Nephron (organoid): ENCODE measurements at regions not wholly inside any gene's neighbourhood (a gene's known extent, or its start where the extent isn't known, plus 50 kb on each side); places are given as distances from the start of the nearest gene placed in this dataset.
A peak's percentile ranks its signal among the peaks of the same experiment; 100 is the strongest.

ENCODE experiments used
- H3K27ac Mint-ChIP-seq, 3 experiments: 2 replicates each; pipeline ENCODE4 v1.8.0; 2020; ENCODE audit warnings: mixed read lengths in 3 of 3, mild to moderate bottlenecking in 2 of 3, moderate library complexity in 1 of 3
- H3K27me3 Mint-ChIP-seq: 2 replicates; pipeline ENCODE4 v1.8.0; 2021; ENCODE audit warnings: low read depth, mild to moderate bottlenecking, moderate library complexity, mixed read lengths
- H3K36me3 Mint-ChIP-seq: 2 replicates; pipeline ENCODE4 v1.8.0; 2020; ENCODE audit warnings: low read depth, mixed read lengths
- H3K4me1 Mint-ChIP-seq: 2 replicates; pipeline ENCODE4 v1.8.0; 2020; ENCODE audit warnings: mixed read lengths
- H3K4me3 Mint-ChIP-seq, 3 experiments: 2 replicates each; pipeline ENCODE4 v1.8.0; 2020; ENCODE audit warnings: mild to moderate bottlenecking in 3 of 3, mixed read lengths in 3 of 3, moderate library complexity in 2 of 3
- H3K9me3 Mint-ChIP-seq: 2 replicates; pipeline ENCODE4 v1.8.0; 2020; ENCODE audit warnings: mixed read lengths
- CTCF ChIP-seq, 3 experiments: fragments of 200-600 bp; sonication (generic); IDR thresholded peaks; one replicate each; pipeline ENCODE4 v1.5.0; 2021; ENCODE audit warnings: antibody characterized with exemption in 3 of 3; ENCODE audit not compliant: unreplicated experiment in 3 of 3

DNA sequence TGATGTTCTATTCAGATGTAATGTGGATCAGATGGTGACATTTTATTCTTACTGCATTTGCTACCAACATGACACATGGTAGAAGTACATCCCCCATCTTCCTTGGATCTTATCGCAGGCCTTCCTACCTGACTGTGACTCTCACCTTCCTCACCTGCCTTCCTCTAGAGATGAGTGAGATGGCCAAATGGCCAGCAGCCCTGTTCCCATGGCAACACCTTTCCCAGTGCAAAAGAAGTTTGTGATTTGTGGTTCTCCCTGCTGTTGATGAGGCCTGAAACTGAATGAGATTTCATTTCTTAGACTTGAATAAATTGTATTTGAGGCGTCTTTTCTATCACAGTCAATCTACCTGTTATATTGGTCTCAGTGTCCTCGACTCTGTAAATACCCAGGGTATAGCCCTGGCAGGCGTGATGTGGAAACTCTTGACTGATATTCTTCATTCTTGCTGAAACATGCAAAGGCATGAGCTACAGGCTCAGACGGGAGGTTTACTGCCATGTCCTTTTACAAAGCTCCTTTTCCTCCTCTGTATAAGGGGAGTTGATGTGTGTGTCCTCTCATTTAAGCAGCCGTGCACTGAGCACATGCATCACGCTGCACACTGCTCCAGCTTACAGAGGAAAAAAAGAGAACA is 440.7 kb upstream of the AKR1E2 start:
- Mint-ChIP-seq H3K4me1 (peaks cover 33% of the 10 kb centered on the region), H3K27ac (peak overlapping the region in 2 of 3 experiments; percentile 10 to 86), H3K36me3 (no peaks in the 10 kb centered on the region), H3K9me3 (peaks cover 7% of the 10 kb centered on the region), H3K27me3 (peaks cover 2% of the 10 kb centered on the region), H3K4me3 (no peak overlapping the region)
- TF ChIP-seq CTCF (IDR thresholded peaks at IDR 0.05; ENCODE audit: unreplicated experiment in 3 of 3): no peak

- H3K9me3 Mint-ChIP-seq: peaks cover 4% of the 10 kb centered on the region
- H3K4me1 Mint-ChIP-seq: peaks cover 33% of the 10 kb centered on the region
- no peaks in the 10 kb centered on the region for H3K36me3 Mint-ChIP-seq
- no peaks in the 10 kb centered on the region for H3K27me3 Mint-ChIP-seq
- peak overlapping the region; percentile 30 to 53 (median 52) for H3K4me3 Mint-ChIP-seq
- TF ChIP-seq CTCF (IDR thresholded peaks at IDR 0.05; ENCODE audit: unreplicated experiment in 3 of 3): no peak
- H3K27ac Mint-ChIP-seq: peak overlapping the region; percentile 75 to 86 (median 84)
These were observed 441.8 kb upstream of the AKR1E2 start for GRCh38 chr10:4384245-4384644.

DNA sequence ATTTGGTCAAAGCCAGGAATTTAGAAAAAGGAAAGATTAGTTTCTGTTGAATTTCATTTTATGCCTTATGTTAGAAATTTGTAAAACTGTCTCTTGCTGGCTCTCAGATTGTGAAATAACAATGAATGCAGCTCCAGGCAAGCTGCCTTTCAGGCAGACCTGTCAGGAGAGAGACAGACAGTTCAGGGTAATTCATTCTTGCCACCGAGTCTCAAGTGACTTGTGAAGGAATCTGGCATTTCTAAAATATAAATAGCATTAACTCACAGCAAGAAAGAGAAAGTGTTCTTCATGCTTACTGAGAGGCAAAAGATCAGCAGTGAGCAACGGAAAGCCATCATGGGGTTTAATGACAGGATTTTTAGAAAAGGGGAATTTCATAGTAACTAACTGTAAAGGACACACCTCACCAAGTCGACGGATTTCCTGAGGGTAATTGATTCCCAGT is 442.3 kb upstream of the AKR1E2 start:
- H3K36me3 Mint-ChIP-seq: no peaks in the 10 kb centered on the region
- H3K4me1 Mint-ChIP-seq: peaks cover 33% of the 10 kb centered on the region
- H3K27ac Mint-ChIP-seq: peak overlapping the region; percentile 75 to 86 (median 84)
- peak overlapping the region; percentile 30 to 53 (median 52) for H3K4me3 Mint-ChIP-seq
- H3K27me3 Mint-ChIP-seq: no peaks in the 10 kb centered on the region
- TF ChIP-seq CTCF (IDR thresholded peaks at IDR 0.05; ENCODE audit: unreplicated experiment in 3 of 3): no peak
- H3K9me3 Mint-ChIP-seq: no peaks in the 10 kb centered on the region

GRCh38 chr10:4382811-4383210 is 443.2 kb upstream of the AKR1E2 start:
- no peaks in the 10 kb centered on the region for H3K36me3 Mint-ChIP-seq
- no peak overlapping the region for H3K27ac Mint-ChIP-seq
- peaks cover 33% of the 10 kb centered on the region for H3K4me1 Mint-ChIP-seq
- no peaks in the 10 kb centered on the region for H3K9me3 Mint-ChIP-seq
- H3K4me3 Mint-ChIP-seq: no peak overlapping the region
- no peaks in the 10 kb centered on the region for H3K27me3 Mint-ChIP-seq
- TF ChIP-seq CTCF (IDR thresholded peaks at IDR 0.05; ENCODE audit: unreplicated experiment in 3 of 3): no peak

DNA sequence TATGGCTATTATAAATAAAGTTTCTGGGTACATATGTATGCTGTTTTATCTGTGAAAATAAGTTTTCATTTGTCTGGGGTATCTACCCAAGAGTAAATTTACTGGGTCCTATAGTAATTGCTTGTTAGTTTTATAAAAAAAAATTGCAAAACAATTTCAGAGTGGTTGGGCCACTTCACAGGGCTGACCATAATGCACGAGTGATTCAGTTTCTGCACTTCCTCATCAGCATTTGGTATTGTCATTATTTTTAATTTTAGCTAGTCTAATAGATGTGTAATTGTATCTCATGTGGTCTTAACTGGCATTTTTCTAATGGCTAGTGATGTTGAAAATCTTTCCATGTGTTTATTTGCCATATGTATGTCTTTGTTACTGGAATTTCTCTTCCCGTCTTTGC is 452.4 kb upstream of the AKR1E2 start:
- peaks cover 32% of the 10 kb centered on the region for H3K4me1 Mint-ChIP-seq

More for the DNA sequence above, 452.4 kb upstream of the AKR1E2 start:
- H3K4me3 Mint-ChIP-seq: no peak overlapping the region
- TF ChIP-seq CTCF (IDR thresholded peaks at IDR 0.05; ENCODE audit: unreplicated experiment in 3 of 3): no peak
- peak overlapping the region in 1 of 3 experiments; percentile 50 for H3K27ac Mint-ChIP-seq
- peaks cover 2% of the 10 kb centered on the region for H3K9me3 Mint-ChIP-seq
- H3K27me3 Mint-ChIP-seq: no peaks in the 10 kb centered on the region
- H3K36me3 Mint-ChIP-seq: no peaks in the 10 kb centered on the region
